GM18517 (cell line): ENCODE measurements at regions not wholly inside any gene's neighbourhood (a gene's known extent, or its start where the extent isn't known, plus 50 kb on each side); places are given as distances from the start of the nearest gene placed in this dataset.
"Not testable (repeated sequence)": the region's sequence is repeated elsewhere in the genome, so short reads cannot be mapped to it uniquely, and the experiment has no call there.

Source experiments
- ATAC-seq: cut with Tn5 transposase; IDR thresholded peaks from one replicate; pipeline ENCODE4 v1.9.1; 2021; ENCODE audit warnings: mild to moderate bottlenecking, moderate library complexity; ENCODE audit not compliant: unreplicated experiment

DNA sequence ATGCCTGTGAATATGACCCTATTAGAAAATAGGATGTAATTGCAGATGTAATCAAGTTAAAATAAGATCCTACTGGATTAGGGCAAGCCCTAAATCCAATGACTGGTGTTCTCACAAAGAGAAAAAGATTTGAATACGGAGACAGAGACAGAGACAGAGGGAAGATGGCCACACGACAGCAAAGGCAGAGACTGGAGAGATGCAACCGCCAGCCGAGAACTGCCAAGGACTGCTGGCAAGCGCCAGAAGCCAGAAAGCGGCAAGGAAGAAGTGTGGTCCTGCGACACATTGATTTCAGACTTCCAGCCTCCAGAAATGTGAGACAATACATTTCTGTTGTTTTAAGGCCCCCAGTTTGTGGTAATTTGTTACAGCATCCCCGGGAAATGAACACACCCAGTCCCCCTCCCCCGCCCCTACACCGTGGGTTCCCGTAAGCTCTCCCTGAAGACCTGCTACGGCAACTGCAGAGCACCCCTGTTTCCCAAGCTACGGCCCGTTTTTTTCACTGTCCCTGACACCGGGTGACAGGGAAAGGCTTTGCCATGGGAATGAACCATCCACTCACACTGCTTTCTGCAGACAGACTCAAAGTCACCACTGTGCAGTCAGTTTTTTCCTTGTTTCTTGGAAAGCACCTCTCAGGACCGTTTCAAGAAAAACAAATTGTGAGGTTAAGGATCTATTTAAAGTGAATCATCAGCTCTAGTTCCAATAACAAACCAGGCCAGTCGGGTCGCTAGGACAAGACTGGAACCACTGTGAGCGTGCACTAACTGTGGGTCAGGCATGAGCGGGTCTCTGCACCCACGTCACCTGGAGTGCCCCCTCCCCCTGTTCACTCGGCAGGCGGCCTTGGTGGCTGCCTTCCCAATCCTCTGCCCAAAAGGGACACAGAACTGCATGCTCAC lies 199.2 kb upstream of the IRF2BP2 start:
- not testable (repeated sequence) for ATAC-seq

DNA sequence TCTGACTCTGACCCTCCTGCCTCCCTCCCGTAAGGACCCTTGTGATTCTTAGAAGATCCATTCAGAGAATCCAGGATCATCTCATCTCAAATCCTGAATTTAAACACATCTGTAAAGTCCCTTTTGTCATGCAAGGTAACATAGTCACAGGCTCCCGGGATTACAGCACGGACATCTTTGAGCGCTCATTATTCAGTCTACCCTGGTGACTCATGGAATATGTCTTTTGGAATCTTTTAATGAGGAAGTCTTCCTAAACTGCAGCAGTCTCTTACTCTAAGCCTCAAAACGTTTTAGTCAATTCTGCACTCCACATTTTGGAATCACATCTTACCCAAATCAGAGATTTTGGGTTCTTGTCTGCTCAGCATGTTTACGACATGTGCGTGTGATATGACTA lies 198.5 kb upstream of the IRF2BP2 start:
- ATAC-seq: not testable (repeated sequence)

DNA sequence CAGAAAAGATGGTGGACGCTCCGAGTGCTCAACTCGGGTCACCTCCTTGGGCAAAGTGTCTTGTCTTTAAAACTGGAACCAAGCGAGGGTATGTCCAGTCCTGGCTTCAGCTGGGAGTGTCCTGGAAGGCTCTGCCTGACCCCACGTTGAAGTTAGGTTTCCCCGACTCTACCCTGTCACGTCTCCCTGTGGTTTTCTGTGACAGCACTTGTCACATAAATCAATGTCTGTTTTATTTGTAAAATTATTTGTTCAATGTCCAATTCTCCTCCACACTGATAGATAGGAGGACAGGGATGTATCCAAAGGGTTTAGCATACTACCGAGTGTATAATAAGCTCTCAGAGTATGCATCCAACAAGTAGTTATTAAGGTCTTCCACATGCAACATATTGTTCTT lies 197.7 kb upstream of the IRF2BP2 start:
- not testable (repeated sequence) for ATAC-seq

DNA sequence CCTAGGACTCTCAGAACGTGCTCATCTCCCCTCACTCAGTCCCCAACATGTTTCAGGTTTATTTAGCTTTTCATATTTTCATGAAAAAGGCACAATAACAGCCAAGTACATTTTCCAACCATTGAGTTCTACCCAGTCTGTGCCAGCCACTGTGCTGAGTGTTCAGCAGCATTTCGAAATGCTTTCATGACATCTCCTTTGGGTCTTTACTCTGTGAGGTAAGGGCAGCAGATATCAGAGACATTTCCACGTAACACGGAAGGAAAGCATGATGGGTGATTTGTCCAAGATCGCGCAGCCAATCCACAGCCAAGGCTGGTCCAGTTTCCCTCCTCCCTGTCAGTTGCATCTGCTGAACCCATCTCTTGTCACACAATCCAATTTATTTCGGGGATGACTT lies 192.6 kb upstream of the IRF2BP2 start:
- not testable (repeated sequence) for ATAC-seq

DNA sequence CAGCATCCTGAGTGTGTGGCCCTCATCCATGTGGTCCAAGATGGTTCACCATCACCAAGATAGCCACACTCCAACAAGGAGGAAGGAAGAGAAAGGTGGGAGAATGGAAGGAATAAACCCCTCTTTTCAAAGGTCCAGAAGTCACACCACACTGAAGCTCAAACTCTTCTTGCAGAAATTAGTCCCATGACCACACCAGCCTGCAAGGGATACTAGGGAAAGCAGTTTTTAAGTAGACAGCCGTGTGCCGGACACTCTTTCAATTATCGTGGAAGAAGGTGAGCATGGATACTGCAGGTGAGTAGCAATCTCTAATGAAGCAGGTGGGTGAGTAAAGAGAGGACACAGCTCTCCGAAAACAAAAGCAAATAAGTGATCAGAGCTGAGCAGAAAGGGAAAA lies 191.7 kb upstream of the IRF2BP2 start:
- not testable (repeated sequence) for ATAC-seq

DNA sequence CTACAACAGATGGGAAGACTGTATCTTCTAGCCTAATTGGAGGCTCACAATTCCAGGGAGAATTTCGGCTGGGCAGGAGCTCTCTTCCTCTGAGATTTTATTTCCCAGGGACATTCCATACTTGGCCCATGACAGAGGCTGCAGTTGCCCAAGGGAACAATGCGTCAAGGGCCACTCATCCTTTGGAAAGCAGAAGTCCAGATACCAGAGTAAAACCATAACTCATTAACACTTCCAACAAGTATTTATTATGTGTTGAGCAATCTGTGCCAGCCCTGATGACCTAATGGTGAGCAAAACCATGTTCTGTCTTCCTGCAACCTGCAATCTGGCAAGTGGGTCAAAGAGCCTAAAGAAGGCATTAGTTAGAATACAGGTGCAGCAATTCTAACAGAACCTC lies 191.2 kb upstream of the IRF2BP2 start:
- ATAC-seq: not testable (repeated sequence)

DNA sequence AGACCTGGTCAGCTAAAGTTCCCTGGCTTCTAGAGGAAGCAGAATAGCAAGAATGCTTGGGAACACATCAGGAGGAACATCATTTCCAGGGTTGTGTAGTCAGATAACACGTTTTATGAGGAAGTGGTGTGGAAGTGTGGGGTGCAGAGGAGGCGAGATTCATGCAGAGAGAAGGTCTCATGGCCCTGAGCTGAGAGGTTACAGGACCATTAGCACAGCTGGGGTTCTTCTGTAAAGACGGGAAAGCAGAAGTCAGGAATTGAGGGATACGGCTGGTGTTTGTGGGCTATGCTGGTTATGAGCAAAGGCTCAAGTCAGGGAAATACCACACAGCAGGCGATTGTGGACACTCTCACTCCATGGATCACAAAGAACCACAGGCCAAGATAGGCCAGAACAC lies 190.6 kb upstream of the IRF2BP2 start:
- ATAC-seq: not testable (repeated sequence)

DNA sequence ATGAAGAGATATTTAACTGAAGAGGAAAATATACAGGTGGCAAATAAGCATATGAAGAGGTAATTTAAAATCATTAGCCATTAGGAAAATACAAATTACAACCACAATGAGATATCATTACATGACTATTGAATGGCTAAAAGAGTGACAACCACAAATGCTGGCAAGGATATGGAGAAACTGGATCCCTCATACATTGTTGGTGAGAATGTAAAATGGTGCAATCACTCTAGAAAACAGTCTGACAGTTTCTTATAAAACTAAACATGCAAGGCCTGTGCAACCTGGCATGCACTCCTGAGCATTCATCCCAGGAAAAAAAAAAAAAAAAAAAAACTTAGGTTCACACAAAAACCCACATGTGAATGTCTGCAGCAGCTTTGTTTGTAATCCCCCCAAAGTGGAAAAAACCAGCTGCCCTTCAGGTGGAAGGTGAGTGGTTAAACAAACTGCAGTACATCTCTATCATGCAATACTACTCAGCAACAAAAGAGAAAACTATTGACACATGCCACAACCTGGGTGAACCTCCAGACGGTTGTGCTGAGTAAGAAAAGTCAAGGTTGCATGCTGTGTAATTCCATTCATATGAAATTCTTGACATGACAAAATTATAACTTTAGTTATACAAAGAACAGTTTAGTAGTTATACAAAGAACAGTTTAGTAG lies 189.2 kb upstream of the IRF2BP2 start:
- ATAC-seq: not testable (repeated sequence)

DNA sequence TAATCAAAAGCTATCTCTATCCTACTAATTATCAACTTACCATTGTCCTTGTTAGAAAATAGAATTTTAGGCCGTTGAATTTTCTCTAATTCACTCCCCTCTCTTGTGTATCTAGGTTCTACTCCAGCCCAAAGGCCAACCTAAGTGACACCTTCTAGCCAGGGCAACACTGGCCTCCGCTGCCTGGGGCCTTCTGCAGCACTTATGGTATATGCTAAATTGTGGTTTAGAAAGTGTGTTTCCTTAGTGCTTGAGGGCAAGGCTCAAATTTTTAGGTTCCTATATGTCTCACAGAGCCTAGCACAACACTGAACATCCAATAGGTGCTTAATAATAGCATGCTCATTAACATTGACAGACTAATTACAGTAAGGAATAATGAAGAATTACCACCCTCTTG lies 187.2 kb upstream of the IRF2BP2 start:
- ATAC-seq: not testable (repeated sequence)

DNA sequence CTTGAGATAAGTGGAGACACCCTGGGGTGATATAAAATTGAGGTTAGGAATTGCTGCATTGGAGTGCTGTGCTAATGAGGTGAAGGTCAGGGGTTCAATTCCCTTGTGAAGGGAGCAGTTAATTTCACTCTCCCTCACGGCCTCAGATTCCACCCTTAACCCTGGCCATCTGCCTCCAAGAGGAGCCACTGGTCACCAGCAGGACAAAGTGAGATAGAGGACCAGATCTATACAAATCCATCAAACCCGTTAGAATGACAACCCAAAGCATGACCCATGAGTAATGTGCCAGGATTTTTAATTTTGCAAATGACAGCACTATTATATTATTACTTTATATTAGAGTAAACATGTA lies 186.4 kb upstream of the IRF2BP2 start:
- not testable (repeated sequence) for ATAC-seq

DNA sequence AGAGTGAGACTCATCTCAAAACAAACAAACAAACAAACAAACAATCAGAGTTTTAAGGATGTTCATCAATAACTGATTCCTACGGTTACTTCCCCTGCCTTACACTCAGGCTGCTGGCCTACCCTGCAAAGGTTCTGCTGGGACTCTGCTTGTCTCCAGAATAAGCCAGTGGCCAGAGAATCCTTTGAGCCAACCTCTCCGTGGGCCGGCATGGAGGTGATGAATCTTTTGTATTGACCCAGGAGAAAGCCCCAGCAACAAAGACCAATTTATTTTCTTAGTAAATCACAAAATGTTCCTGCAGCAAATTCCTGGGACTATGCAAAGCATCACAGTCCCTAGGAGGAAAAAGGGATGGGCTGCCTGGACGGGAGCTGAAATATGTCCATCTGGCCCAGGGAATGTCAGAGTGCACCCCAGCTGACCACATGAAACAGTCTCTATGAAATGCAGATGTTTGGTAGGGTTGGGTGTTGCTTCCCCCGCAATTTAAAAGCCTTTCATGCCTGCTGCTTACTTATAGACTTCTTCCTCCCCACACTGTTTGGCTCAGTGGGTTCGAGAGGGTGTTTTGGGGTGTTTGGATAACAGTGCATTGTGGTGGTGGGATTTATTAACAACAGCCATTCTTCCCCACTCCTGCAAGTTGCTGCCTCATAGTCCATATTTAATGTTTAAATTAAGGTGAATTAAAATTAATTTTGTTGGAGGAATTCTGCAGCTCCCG lies 185.9 kb upstream of the IRF2BP2 start:
- ATAC-seq: not testable (repeated sequence)

DNA sequence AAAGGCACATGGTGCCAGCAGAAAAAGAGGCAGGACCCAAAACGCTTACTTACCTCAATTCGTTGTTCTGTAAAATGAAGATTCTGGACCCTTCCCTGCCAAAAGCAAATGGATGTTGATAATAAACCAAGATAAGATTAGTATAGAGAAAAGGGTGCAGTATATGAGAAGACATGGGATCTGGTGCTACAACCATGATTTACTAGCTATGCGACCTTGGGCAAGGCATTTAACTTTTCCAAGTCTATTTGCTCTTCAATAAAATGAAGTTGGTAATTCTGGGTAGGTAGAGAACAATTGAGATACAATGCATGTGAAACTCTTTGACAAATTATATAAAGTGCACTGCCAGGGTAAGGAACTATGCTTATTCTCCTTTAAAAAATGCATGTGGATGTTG lies 185.0 kb upstream of the IRF2BP2 start:
- ATAC-seq: not testable (repeated sequence)

DNA sequence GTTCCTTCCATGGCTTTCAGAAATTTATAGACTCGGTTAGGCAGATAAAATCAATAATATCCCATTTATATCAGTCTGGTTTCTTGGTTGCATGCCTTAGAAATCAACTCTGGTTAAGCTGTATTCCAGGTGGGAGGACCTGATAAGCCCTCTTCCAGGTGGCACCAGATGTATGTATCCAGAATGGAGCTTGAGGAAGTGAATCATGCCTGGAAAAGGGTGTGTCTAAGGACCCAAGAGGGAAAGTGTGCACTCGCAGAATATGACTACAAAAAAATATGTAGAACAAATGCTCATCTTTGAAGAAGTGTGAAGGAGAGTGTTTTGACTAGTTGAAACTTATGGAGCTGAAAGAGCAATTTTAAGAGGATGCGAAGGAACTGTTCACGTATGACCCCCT lies 184.5 kb upstream of the IRF2BP2 start:
- not testable (repeated sequence) for ATAC-seq

DNA sequence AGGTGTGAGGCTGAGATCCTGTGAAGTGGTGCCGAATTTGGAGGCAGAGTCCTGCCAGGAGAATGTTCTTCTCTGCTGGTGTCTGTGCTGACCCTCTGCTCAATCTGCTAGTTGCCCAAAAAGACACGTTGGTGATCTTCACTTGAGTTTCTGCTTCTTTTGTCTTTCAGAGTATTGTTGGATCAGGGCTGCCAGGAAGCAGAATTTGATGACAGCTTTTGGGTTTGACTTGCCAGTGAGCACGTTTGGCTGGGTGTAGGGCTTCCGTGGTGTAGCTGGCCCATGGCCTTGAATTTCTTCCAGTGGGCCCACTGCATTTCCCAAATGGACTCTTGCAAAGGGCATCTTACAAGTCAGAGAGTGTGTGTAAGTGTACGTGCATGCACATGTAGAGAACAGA lies 183.9 kb upstream of the IRF2BP2 start:
- not testable (repeated sequence) for ATAC-seq

DNA sequence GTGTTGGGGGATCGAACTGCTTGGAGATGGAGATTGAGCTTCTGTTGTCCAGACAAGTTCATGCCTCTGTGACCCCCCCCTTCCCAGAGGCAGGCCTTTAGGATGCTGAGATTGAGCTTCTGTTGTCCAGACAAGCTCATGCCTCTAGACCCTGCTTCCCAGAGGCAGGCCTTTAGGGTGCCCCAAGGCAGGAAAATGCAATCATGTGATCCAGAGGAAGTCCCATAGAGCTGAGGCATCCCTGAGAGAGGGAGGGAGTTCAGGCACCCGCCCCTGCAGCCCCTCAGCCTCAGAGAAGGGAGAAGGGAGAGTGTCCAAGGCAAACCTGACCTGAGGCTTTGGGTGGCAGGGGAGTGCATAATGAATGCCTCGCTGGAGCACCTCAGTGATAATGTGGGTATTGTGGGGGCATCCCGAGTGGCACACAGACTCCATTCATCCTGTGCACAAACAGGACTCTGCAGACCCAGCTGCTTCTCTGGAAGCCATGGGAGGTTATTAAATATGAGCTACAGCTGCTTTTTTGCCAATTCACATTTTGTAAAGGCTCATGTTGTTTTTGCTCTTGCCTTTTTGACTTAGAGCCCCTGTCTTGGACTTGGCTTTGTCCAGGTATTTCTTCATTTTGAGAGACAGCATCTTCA lies 182.4 kb upstream of the IRF2BP2 start:
- not testable (repeated sequence) for ATAC-seq

DNA sequence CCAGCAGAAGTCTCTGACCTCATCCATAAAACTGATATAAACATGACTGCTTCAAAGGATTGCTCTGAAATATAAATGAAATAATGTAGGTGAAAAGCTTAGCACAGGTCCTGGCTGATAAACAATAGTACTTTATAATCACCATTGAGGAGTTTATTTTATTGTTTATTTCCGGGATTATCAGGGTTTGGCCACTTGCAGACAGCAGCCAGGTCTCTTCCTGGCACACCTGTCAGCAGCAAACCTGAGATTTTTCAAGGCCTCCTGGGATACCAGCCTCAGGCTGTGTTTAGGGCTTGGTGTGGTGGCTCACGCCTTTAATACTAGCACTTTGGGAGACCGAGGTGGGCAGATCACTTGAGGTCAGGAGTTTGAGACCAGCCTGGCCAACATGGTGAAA lies 181.6 kb upstream of the IRF2BP2 start:
- not testable (repeated sequence) for ATAC-seq

DNA sequence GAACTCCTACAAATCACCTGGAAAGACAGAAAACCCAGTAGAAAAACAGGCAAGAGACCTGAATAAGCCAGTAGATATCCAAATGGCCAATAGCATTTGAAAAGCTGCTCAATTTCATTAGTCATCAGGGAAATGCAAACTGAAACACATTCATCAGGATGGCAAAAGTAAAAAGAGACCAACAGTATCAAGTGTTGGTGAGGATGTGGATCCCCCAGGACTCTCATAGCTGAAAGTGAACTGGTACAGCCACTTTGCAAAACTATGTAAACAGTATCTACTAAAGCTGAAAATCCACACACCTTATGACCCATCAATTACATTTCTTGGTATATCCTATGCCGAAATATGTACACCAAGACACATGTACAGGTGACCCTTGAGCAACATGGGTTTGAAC lies 180.4 kb upstream of the IRF2BP2 start:
- not testable (repeated sequence) for ATAC-seq

DNA sequence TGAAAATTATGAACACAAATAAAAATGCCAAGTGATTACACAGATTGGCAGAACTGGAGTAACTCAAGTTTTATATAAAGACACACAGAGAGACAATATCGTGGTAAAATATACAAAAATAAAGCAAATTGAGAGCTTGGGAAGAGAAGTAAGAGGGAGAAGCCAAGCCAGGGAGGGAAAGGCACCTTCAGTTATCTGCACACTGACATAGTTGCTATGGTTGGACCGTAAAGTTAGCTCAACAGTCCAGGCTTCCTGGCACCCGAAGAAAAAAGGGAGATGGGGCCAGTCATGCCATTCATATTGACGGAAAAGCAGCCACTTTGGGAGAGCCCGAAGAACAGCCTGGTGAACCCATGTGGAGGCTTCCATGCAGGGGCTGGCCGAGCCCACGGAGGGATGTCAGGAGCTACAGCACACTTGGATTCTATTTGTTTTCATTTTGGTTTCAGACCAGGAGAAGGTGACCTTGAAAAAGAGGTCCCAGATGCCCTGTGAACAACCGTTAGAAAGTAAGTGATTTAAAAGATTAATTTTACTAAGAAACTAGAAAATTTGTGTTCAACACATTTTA lies 177.1 kb upstream of the IRF2BP2 start:
- not testable (repeated sequence) for ATAC-seq

DNA sequence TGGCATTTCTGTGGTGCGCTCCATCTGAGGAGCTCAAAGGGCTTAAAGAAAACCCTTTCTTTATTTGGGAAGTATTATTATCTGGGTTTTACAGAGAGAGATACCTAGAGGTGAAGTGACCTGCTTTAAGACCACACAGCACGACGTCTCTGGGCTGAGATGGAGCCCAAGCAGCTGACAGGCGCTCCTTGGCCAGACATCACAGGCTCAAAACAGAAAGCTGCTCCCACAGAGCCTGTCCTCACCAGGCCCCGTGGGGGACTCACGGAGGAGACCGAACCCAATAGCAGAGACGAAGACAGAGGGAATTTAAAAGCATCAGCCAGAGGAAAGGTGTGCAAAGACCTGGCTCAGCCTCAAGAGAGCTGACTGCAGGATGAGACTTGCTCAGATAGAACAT lies 175.9 kb upstream of the IRF2BP2 start:
- ATAC-seq: not testable (repeated sequence)

DNA sequence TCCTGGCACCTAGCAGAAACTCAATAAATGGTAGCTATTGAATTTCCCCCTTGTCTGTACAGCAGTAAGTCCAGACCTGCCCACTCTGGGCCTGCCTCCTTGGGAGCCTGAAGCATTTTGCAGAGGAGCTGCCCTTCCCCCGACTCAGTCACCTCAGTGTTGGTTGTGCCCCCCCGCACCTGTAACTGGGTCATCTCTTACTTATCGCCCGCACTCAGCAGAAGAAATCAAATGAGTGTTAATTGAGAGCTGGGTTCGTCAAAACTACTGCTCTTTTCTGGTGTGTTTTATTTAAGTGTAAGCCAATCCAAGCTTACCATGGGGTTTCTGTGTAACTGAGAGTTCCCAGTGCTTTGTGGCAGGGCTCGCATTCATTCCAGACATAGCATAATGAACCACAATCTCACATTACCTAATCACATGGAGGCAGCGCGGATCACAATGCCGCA lies 175.5 kb upstream of the IRF2BP2 start:
- not testable (repeated sequence) for ATAC-seq
